NOMO-1 (cell line): ENCODE measurements at regions not wholly inside any gene's neighbourhood (a gene's known extent, or its start where the extent isn't known, plus 50 kb on each side); places are given as distances from the start of the nearest gene placed in this dataset.

Experiments
- DNase-seq, 2 experiments: peaks; one replicate each; lab custom pipeline; 2025; ENCODE audit not compliant: unreplicated experiment in 2 of 2; lab: John Stamatoyannopoulos, UW

GRCh38 chr6:48833916-48834315 is 629.1 kb downstream of the MMUT start:
- DNase-seq: no peak

- DNase-seq: peak in 1 of 2 experiments; percentile 45
Observed at GRCh38 chr6:48826901-48827701, 636.0 kb downstream of the MMUT start.

- no peak for DNase-seq
Observed at GRCh38 chr6:48826152-48826515, 636.9 kb downstream of the MMUT start.

- DNase-seq: no peak
Observed at GRCh38 chr6:48825501-48826151, 637.4 kb downstream of the MMUT start.

- DNase-seq: no peak
Observed at GRCh38 chr6:48818052-48818412, 645.0 kb downstream of the MMUT start.

- DNase-seq: peak in 1 of 2 experiments; percentile 84
Observed at GRCh38 chr6:48817333-48818051, 645.6 kb downstream of the MMUT start.

- no peak for DNase-seq
Observed at GRCh38 chr6:48814957-48815356, 648.1 kb downstream of the MMUT start.

- no peak for DNase-seq
Observed at GRCh38 chr6:48813836-48814235, 649.2 kb downstream of the MMUT start.

- DNase-seq: no peak
Observed at GRCh38 chr6:48809700-48810099, 653.4 kb downstream of the MMUT start.

- DNase-seq: no peak
Observed at GRCh38 chr6:48809245-48809644, 653.8 kb downstream of the MMUT start.

GRCh38 chr6:48798296-48798695 is 664.8 kb downstream of the MMUT start:
- no peak for DNase-seq

GRCh38 chr6:48782225-48782624 is 671.2 kb upstream of the PTCHD4 start:
- DNase-seq: no peak

GRCh38 chr6:48777411-48777810 is 666.4 kb upstream of the PTCHD4 start:
- DNase-seq: no peak

- DNase-seq: no peak
Observed at GRCh38 chr6:48775157-48775556, 664.2 kb upstream of the PTCHD4 start.

GRCh38 chr6:48774276-48774675 is 663.3 kb upstream of the PTCHD4 start:
- no peak for DNase-seq

GRCh38 chr6:48766349-48766748 is 655.4 kb upstream of the PTCHD4 start:
- DNase-seq: no peak

- DNase-seq: peak; percentile 3 to 59
Observed at GRCh38 chr6:48765352-48765961, 654.5 kb upstream of the PTCHD4 start.

GRCh38 chr6:48764286-48765044 is 653.5 kb upstream of the PTCHD4 start:
- DNase-seq: no peak

- no peak for DNase-seq
Observed at GRCh38 chr6:48757661-48758060, 646.7 kb upstream of the PTCHD4 start.

- no peak for DNase-seq
Observed at GRCh38 chr6:48755315-48755714, 644.3 kb upstream of the PTCHD4 start.

GRCh38 chr6:48754641-48755040 is 643.6 kb upstream of the PTCHD4 start:
- no peak for DNase-seq
